Lung (tissue), 11 donors: ENCODE measurements at regions not wholly inside any gene's neighbourhood (a gene's known extent, or its start where the extent isn't known, plus 50 kb on each side); places are given as distances from the start of the nearest gene placed in this dataset.

ENCODE experiments used
- ATAC-seq: fragments of 200-7000 bp; cut with Tn5 transposase; one replicate; pipeline ENCODE4 v1.9.1; 2020; ENCODE audit warnings: moderate number of reproducible peaks; ENCODE audit not compliant: insufficient read depth, low FRiP score
- DNase-seq, 3 donors: peaks; one replicate each; pipeline ENCODE4 v3.0.0-alpha.2; 2013 to 2017
- H3K27ac ChIP-seq, 2 donors: one replicate each; pipeline ENCODE4 v1.5.1; 2013; ENCODE audit warnings: mild to moderate bottlenecking in 2 of 2, moderate library complexity in 2 of 2, control low read depth in 1 of 2, inconsistent platforms in 1 of 2, low read depth in 1 of 2, low read length in 1 of 2
- H3K27me3 ChIP-seq, 3 donors: one replicate each; pipeline ENCODE4 v1.5.1; 2013; ENCODE audit warnings: low read length in 2 of 3; ENCODE audit not compliant: control insufficient read depth in 3 of 3, insufficient read depth in 3 of 3
- H3K36me3 ChIP-seq, 4 donors: one replicate each; pipeline ENCODE4 v1.5.1; 2013; ENCODE audit warnings: low read length in 4 of 4, mild to moderate bottlenecking in 1 of 4, moderate library complexity in 1 of 4; ENCODE audit not compliant: control insufficient read depth in 4 of 4, insufficient read depth in 4 of 4
- H3K4me1 ChIP-seq, 5 donors: one replicate each; pipeline ENCODE4 v1.5.1; 2013; ENCODE audit warnings: low read length in 5 of 5, mild to moderate bottlenecking in 2 of 5, moderate library complexity in 1 of 5; ENCODE audit not compliant: control insufficient read depth in 5 of 5, insufficient read depth in 5 of 5
- H3K4me3 ChIP-seq: one replicate; pipeline ENCODE4 v1.5.1; 2013; ENCODE audit warnings: mild to moderate bottlenecking, control low read depth, moderate library complexity
- H3K9ac ChIP-seq, 2 donors: one replicate each; pipeline ENCODE4 v1.5.1; 2013; ENCODE audit warnings: low read length in 2 of 2, control low read depth in 1 of 2; ENCODE audit not compliant: insufficient read depth in 1 of 2
- H3K9me3 ChIP-seq, 4 donors: one replicate each; pipeline ENCODE4 v1.5.1; 2013; ENCODE audit warnings: low read length in 3 of 4, mild to moderate bottlenecking in 1 of 4, moderate library complexity in 1 of 4; ENCODE audit not compliant: control insufficient read depth in 4 of 4, insufficient read depth in 3 of 4
- WGBS, 2 donors: extraction: QIAGEN DNeasy Blood & Tissue Kit; methylation state at CpG; one replicate each; pipeline ENCODE4 v1.1.7; 2013; 5-methylcytosine and 5-hydroxymethylcytosine counted together
- TF ChIP-seq, protein P1 (sequence below): IDR thresholded peaks from 2 replicates; pipeline ENCODE4 v1.5.1; 2012; ENCODE audit warnings: mild to moderate bottlenecking; ENCODE audit errors: control extremely low read depth, extremely low read depth
- donor health status: control.
- donor health status: control.
- donor health status: Bipolar disorder and iron deficiency.
- donor health status: healthy.
- donor health status: DM: yes; HTN: yes; CAD: no.

DNA sequence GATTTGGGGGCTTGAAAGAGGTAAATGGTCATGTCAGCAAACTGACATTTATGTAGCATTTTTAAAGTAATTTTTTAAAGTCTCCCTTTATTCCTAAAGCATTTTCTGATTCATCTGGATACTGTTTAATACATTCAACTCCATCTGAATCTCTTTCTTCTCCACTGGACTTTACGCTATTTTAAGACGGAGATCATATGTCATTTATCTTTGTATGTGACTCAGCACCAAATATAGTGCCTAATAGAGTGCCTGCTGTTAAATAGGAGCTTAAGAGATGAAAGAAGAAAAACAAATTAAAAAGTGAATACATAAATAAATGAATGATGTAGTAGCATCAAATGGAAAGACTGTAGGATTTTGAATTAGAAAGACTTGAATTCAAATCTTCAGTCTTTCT, 548.8 kb upstream of the SMC2 start:
- H3K36me3 ChIP-seq = no peaks in the 10 kb centered on the region
- 88 to 90% methylated on average over 2 of the region's 2 CpGs for WGBS, 2 donors
- TF ChIP-seq, protein P1, sequence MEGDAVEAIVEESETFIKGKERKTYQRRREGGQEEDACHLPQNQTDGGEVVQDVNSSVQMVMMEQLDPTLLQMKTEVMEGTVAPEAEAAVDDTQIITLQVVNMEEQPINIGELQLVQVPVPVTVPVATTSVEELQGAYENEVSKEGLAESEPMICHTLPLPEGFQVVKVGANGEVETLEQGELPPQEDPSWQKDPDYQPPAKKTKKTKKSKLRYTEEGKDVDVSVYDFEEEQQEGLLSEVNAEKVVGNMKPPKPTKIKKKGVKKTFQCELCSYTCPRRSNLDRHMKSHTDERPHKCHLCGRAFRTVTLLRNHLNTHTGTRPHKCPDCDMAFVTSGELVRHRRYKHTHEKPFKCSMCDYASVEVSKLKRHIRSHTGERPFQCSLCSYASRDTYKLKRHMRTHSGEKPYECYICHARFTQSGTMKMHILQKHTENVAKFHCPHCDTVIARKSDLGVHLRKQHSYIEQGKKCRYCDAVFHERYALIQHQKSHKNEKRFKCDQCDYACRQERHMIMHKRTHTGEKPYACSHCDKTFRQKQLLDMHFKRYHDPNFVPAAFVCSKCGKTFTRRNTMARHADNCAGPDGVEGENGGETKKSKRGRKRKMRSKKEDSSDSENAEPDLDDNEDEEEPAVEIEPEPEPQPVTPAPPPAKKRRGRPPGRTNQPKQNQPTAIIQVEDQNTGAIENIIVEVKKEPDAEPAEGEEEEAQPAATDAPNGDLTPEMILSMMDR = no peak
- no peaks in the 10 kb centered on the region for H3K4me1 ChIP-seq
- H3K9me3 ChIP-seq = no peaks in the 10 kb centered on the region
- H3K27me3 ChIP-seq = no peaks in the 10 kb centered on the region
- ATAC-seq (no peak), DNase-seq (no peak)
- H3K27ac ChIP-seq = no peak overlapping the region
- no peak overlapping the region for H3K9ac ChIP-seq
- no peak overlapping the region for H3K4me3 ChIP-seq

DNA sequence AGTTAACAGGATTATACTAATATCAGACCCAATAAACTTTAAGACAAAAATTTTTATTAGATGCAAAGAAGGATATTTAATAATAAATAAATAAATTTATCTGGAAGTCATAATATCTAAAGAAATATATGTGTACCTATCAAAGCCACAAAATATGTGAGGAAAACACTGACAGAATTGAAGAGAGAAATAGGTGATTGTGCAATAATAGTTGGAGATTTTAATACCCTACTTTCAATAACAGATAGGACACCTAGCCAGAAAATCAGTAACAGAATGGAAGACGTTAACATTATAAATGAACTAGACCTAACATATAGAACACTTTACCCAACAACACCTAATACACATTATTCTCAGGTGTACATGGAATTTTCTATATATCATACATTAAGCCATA, 541.4 kb upstream of the SMC2 start:
- no peaks in the 10 kb centered on the region for H3K27me3 ChIP-seq
- H3K36me3 ChIP-seq = no peaks in the 10 kb centered on the region
- TF ChIP-seq, protein P1 = no peak
- ATAC-seq (no peak), DNase-seq (no peak)
- H3K4me1 ChIP-seq = no peaks in the 10 kb centered on the region
- no peak overlapping the region for H3K27ac ChIP-seq
- no peak overlapping the region for H3K4me3 ChIP-seq
- WGBS, 2 donors = 75 to 80% methylated on average over 1 of the region's 1 CpG
- H3K9ac ChIP-seq = no peak overlapping the region
- peaks cover 0 to 2% (median 0%) of the 10 kb centered on the region in 4 donors for H3K9me3 ChIP-seq

DNA sequence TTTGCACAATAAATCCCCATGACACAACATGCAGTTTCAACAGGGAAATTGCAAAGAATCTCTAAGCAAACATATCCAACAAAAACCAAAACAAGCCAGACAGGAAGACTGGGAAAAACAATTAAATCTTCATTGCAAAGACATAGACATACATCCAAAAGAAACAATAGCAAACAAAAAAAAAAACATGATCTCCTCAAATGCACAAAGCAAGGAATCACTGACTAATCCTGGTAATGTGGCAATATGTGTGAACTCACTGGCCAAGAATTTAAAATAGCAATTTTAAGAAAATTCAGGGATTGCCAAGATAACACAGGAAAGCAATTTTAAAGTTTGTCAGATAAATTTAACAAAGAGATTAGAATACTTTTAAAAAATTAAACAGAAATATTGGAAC, 520.1 kb upstream of the SMC2 start:
- TF ChIP-seq, protein P1 = no peak
- Histone ChIP-seq H3K4me3 (no peak overlapping the region), H3K36me3 (no peaks in the 10 kb centered on the region), H3K9ac (no peak overlapping the region), H3K9me3 (peaks cover 0 to 4% (median 0%) of the 10 kb centered on the region in 4 donors), H3K27me3 (no peaks in the 10 kb centered on the region), H3K27ac (no peak overlapping the region), H3K4me1 (no peaks in the 10 kb centered on the region)
- no peak for ATAC-seq
- DNase-seq = no peak

DNA sequence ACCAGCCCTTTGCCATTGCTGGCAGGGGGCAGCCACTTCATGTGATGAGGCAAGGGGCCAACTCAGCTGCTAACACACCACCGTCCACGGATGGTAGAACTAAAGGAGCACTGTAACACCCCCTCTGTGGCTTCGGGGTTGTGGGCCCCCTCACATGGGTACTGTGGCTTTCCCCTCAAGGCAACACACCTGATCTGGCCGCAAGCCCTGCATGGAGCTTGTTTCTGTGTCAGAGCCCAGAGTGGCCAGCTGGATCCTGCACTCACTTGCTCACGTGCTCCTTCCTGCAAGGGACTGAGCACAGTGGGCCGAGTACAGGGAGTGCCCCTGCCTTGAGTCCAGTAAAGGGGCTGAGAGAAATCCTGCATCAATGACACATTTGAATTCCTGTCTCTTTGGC, 507.4 kb upstream of the SMC2 start:
- no peak for ATAC-seq
- no peaks in the 10 kb centered on the region for H3K4me1 ChIP-seq

More for the DNA sequence above, 507.4 kb upstream of the SMC2 start:
- Histone ChIP-seq H3K9me3 (peaks cover 0 to 3% (median 1%) of the 10 kb centered on the region in 4 donors), H3K36me3 (no peaks in the 10 kb centered on the region), H3K4me3 (no peak overlapping the region), H3K9ac (no peak overlapping the region), H3K27me3 (no peaks in the 10 kb centered on the region), H3K27ac (no peak overlapping the region)
- 88% methylated on average over 6 of the region's 6 CpGs for WGBS, 2 donors
- TF ChIP-seq, protein P1 = no peak
- DNase-seq = no peak
